GM12865 (cell line): ENCODE measurements at regions not wholly inside any gene's neighbourhood (a gene's known extent, or its start where the extent isn't known, plus 50 kb on each side); places are given as distances from the start of the nearest gene placed in this dataset.

Source experiments
- DNase-seq: peaks from one replicate; pipeline ENCODE4 v3.0.0; 2010; ENCODE audit warnings: low read depth
- H3K4me3 ChIP-seq: 2 replicates; pipeline ENCODE4 v1.5.1; 2011; ENCODE audit warnings: mild to moderate bottlenecking, low read depth, low read length, control low read depth
- TF ChIP-seq, protein P1 (sequence below): IDR thresholded peaks from 2 replicates; pipeline ENCODE4 v1.5.1; 2011; ENCODE audit warnings: low read length, control low read depth, low read depth, inconsistent platforms; ENCODE audit not compliant: insufficient read depth; ENCODE audit errors: missing control alignments

DNA sequence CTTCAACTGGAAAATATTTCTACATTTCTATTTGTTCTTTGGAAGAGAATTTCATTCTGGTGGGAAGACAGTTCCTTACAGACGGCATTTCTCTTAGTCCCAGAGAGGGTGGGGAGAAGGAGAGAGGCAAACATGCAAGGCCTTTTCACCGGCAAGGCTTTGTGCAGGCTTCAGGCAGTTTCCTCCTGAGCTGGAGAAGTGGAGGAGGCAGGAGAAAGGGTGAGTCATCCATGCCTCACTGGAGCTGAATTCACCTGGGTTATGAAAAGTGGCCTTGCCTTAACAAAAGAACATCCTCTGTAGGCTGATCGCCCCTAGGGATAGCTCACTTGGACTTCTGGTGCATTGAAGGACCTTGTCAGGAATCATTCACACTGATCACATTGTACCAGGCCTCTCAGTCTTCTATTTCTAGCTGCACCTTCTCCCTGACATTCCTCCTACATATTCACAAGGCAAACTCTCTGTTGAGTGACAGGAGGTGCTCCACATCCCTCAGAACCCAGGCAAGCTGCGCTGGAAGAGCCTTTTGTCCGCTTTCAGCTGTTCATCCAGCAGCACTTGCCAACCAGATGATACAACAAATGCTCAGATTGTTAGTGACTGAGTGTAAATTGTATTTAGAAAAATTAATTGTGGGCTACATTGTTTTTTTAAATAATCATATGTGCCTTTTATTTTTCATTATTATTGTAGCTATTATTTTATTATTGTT lies 796.1 kb downstream of the DCDC2C start:
- H3K4me3 ChIP-seq = no peak overlapping the region
- no peak for DNase-seq
- TF ChIP-seq, protein P1, sequence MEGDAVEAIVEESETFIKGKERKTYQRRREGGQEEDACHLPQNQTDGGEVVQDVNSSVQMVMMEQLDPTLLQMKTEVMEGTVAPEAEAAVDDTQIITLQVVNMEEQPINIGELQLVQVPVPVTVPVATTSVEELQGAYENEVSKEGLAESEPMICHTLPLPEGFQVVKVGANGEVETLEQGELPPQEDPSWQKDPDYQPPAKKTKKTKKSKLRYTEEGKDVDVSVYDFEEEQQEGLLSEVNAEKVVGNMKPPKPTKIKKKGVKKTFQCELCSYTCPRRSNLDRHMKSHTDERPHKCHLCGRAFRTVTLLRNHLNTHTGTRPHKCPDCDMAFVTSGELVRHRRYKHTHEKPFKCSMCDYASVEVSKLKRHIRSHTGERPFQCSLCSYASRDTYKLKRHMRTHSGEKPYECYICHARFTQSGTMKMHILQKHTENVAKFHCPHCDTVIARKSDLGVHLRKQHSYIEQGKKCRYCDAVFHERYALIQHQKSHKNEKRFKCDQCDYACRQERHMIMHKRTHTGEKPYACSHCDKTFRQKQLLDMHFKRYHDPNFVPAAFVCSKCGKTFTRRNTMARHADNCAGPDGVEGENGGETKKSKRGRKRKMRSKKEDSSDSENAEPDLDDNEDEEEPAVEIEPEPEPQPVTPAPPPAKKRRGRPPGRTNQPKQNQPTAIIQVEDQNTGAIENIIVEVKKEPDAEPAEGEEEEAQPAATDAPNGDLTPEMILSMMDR = no peak

- DNase-seq = no peak
- TF ChIP-seq, protein P1 = no peak
- no peak overlapping the region for H3K4me3 ChIP-seq
Observed at GRCh38 chr2:4501525-4501924, 798.1 kb downstream of the DCDC2C start.

DNA sequence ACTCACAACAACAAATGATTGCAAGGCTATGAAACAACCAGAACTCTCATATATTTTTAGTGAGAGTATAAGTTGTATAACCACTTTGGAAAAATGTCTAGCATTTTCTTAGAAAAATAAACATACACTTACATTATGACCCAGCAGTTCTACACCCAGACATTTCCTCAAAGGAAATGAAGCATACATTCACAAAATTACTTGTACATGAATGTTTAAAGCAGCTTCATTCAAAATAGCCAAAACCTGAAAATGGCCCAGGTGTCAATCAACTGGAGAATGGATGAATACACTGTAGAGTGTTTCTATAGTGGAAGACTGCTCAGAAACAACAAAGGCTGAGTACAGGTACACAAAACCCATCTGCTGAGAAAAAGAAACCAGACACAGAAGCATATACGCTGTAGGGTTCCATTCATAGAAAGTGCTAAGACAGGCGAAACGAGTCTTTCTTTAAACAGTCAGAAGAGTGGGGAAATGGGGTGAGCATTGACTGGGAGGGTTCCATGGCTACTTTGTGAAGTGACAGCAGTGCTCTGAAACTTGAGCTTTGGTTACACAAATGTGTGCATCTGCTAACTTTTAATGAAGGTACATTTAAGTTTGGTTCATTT lies 799.0 kb downstream of the DCDC2C start:
- DNase-seq = no peak

GRCh38 chr2:4507661-4508060 lies 804.3 kb downstream of the DCDC2C start:
- TF ChIP-seq, protein P1 = no peak
- no peak overlapping the region for H3K4me3 ChIP-seq
- DNase-seq = no peak

More for the DNA sequence above, 799.0 kb downstream of the DCDC2C start:
- no peak overlapping the region for H3K4me3 ChIP-seq
- TF ChIP-seq, protein P1 = no peak

DNA sequence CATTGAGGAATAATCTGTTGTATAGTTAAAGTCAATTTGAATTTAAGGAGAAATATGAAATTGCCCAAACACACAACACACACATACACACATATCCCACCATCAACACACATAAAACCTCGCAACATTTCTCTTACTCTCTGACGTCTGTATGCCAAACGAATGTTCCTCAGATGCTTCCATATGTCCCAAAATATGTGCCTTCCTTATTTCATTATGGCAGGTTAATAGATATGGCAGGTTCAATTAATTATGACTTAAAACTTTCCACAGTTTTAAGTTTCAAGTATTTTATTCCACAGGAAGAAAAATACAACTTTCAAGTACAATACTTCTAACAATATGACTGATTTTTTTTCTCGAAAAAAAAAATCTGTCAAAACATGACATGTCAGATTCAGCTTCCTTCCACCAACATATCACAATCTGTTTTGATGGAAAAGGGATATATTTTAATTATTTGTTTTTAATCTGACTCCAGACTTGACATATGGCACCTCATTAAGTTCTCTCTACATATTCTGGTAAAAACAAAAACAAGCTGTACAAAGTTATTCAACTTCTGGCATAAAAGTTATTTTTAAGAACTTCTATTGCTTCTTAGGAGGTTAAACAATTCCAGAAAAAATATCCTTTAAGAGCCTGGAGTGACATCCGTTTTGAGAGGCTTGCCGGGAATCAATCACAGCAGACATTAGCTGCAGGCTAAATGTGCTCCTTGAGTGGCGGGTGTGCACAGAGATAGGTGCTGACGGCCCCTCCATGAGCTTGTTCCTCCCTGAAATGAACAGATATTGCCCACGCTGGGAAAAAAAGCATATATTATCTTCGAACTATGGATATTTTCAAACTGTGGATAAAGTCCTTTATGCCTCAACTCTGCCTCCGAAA lies 812.7 kb downstream of the DCDC2C start:
- no peak overlapping the region for H3K4me3 ChIP-seq
- TF ChIP-seq, protein P1 = no peak
- no peak for DNase-seq

DNA sequence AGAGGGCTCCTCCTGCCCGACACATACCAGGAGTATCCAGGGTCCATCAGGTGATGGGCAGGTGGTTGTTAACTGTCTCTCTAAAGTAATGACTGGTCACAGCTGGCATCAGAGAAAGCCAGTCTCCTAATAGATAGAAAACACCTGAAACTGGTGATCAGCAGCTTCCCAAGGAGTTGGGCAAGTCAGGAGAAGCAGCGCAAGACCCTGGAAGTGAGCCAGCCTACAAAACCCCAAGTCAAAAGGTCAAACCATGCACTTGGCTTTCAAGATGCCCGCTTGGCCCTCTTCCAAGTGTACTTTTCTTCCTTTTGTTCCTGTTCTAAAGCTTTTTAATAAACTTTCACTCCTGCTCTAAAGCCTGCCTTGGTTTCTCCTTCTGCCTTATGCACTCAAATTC lies 815.2 kb downstream of the DCDC2C start:
- H3K4me3 ChIP-seq = no peak overlapping the region
- no peak for DNase-seq
- TF ChIP-seq, protein P1 = no peak
